Hepatocyte (in vitro differentiated cells): ENCODE measurements at regions not wholly inside any gene's neighbourhood (a gene's known extent, or its start where the extent isn't known, plus 50 kb on each side); places are given as distances from the start of the nearest gene placed in this dataset.

Experiments used
- DNase-seq: peaks from one replicate; pipeline ENCODE4 v3.0.0-alpha.2; 2016; ENCODE audit warnings: low spot score
- H2AFZ ChIP-seq: fragments of 200-600 bp; sonication (generic); 2 replicates; pipeline ENCODE4 v1.6.0; 2016; ENCODE audit warnings: antibody characterized with exemption, mild to moderate bottlenecking
- H3K27ac ChIP-seq: fragments of 200-600 bp; sonication (generic); 2 replicates; pipeline ENCODE4 v1.5.1; 2016; ENCODE audit warnings: mild to moderate bottlenecking
- H3K27me3 ChIP-seq: fragments of 200-600 bp; sonication (generic); 2 replicates; pipeline ENCODE4 v1.6.1; 2016
- H3K36me3 ChIP-seq: fragments of 200-600 bp; sonication (generic); replicated peaks from 2 replicates; pipeline ENCODE4 v1.5.1; 2016; ENCODE audit warnings: low read depth; ENCODE audit not compliant: insufficient read depth
- H3K4me1 ChIP-seq: fragments of 200-600 bp; sonication (generic); 2 replicates; pipeline ENCODE4 v1.5.1; 2016; ENCODE audit warnings: mild to moderate bottlenecking, moderate library complexity; ENCODE audit not compliant: insufficient read depth
- H3K4me2 ChIP-seq: fragments of 200-600 bp; sonication (generic); 2 replicates; pipeline ENCODE4 v1.6.0; 2016
- H3K4me3 ChIP-seq: fragments of 200-600 bp; sonication (generic); 2 replicates; pipeline ENCODE4 v1.5.1; 2016; ENCODE audit warnings: mild to moderate bottlenecking
- H3K79me2 ChIP-seq: fragments of 200-600 bp; sonication (generic); 2 replicates; pipeline ENCODE4 v1.6.0; 2017; ENCODE audit warnings: mild to moderate bottlenecking
- H3K9me2 ChIP-seq: fragments of 200-600 bp; sonication (generic); replicated peaks from 2 replicates; pipeline ENCODE4 v1.6.0; 2017; ENCODE audit warnings: mild to moderate bottlenecking; ENCODE audit not compliant: insufficient read depth
- H3K9me3 ChIP-seq: fragments of 200-600 bp; sonication (generic); 2 replicates; pipeline ENCODE4 v1.5.1; 2016; ENCODE audit warnings: low read depth, mild to moderate bottlenecking
- H4K20me1 ChIP-seq: fragments of 200-600 bp; sonication (generic); 2 replicates; pipeline ENCODE4 v1.6.0; 2016; ENCODE audit warnings: mild to moderate bottlenecking; ENCODE audit not compliant: insufficient read depth, poor library complexity, severe bottlenecking
- EZH2 ChIP-seq: fragments of 200-600 bp; sonication (generic); IDR thresholded peaks from 2 replicates; pipeline ENCODE4 v1.6.1; 2016; ENCODE audit warnings: antibody characterized with exemption, mild to moderate bottlenecking, borderline replicate concordance
- EZH2phosphoT487 ChIP-seq: fragments of 200-600 bp; sonication (generic); IDR thresholded peaks from one replicate; pipeline ENCODE4 v1.6.1; 2018; ENCODE audit warnings: antibody characterized with exemption, mild to moderate bottlenecking, low read depth, moderate library complexity; ENCODE audit not compliant: unreplicated experiment, severe bottlenecking
- WGBS: methylation state at CpG from one replicate; pipeline ENCODE4 v1.1.6; 2016; ENCODE audit warnings: low lambda C conversion rate; ENCODE audit errors: missing lambda C conversion rate; 5-methylcytosine and 5-hydroxymethylcytosine counted together
- TF ChIP-seq, protein P1 (sequence below): fragments of 200-600 bp; sonication (generic); IDR thresholded peaks from 2 replicates; pipeline ENCODE4 v1.5.1; 2016; ENCODE audit warnings: antibody characterized with exemption, mild to moderate bottlenecking; ENCODE audit not compliant: poor library complexity

DNA sequence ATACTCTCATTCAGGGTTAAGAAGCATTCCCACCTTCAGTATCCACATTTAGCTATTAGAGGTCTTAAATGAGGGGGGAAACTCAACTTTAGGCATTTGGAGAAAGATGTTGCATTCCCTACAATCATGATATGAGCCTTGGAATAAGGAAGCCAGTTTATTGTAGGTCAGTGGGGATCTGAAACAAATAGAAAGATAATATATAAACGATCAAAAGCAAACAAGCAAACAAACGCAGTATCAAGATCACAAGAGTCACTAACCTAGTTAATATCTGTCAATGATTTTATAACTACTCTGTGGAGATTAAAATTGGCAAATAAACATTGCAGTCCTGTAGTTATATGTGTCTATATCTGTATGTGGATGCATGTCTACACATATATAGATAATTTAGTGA lies 152.4 kb upstream of the LRATD1 start:
- H3K4me1 ChIP-seq = no peaks in the 10 kb centered on the region
- TF ChIP-seq EZH2 (no peak), EZH2phosphoT487 (no peak)
- TF ChIP-seq, protein P1, sequence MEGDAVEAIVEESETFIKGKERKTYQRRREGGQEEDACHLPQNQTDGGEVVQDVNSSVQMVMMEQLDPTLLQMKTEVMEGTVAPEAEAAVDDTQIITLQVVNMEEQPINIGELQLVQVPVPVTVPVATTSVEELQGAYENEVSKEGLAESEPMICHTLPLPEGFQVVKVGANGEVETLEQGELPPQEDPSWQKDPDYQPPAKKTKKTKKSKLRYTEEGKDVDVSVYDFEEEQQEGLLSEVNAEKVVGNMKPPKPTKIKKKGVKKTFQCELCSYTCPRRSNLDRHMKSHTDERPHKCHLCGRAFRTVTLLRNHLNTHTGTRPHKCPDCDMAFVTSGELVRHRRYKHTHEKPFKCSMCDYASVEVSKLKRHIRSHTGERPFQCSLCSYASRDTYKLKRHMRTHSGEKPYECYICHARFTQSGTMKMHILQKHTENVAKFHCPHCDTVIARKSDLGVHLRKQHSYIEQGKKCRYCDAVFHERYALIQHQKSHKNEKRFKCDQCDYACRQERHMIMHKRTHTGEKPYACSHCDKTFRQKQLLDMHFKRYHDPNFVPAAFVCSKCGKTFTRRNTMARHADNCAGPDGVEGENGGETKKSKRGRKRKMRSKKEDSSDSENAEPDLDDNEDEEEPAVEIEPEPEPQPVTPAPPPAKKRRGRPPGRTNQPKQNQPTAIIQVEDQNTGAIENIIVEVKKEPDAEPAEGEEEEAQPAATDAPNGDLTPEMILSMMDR = no peak
- no peak overlapping the region for H3K4me2 ChIP-seq
- H3K36me3 ChIP-seq = no peaks in the 10 kb centered on the region
- no peak overlapping the region for H3K27ac ChIP-seq
- no peak overlapping the region for H2AFZ ChIP-seq
- H3K4me3 ChIP-seq = no peak overlapping the region
- no peaks in the 10 kb centered on the region for H3K9me3 ChIP-seq
- no peak for DNase-seq
- no peaks in the 10 kb centered on the region for H3K79me2 ChIP-seq
- no peaks in the 10 kb centered on the region for H3K27me3 ChIP-seq
- H3K9me2 ChIP-seq = no peaks in the 10 kb centered on the region
- 30% methylated on average over 2 of the region's 2 CpGs for WGBS
- H4K20me1 ChIP-seq = no peaks in the 10 kb centered on the region

DNA sequence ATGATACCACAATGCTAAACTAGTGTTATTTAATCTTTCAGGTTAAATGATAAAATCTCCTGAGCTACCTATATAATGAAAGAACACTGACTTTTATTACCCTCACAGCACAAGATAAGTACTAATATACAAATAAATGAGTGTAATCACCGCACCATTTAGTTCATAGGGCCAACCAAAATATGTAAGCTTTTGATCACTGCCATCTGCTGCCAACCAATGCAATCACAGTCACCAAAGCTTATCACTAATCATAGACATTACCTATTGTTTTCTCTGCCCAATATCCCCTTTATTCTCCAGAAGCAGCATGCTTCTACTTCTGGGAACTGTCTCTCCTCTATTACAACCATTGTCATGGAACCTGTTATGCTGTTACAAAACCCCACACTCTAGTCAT lies 151.6 kb upstream of the LRATD1 start:
- Histone ChIP-seq H3K36me3 (no peaks in the 10 kb centered on the region), H3K9me2 (no peaks in the 10 kb centered on the region), H3K4me1 (no peaks in the 10 kb centered on the region), H3K27me3 (no peaks in the 10 kb centered on the region), H3K27ac (no peak overlapping the region), H2AFZ (no peak overlapping the region), H3K4me3 (no peak overlapping the region), H4K20me1 (no peaks in the 10 kb centered on the region), H3K4me2 (no peak overlapping the region), H3K9me3 (no peaks in the 10 kb centered on the region), H3K79me2 (no peaks in the 10 kb centered on the region)
- no peak for DNase-seq
- no peak for TF ChIP-seq EZH2
- no peak for TF ChIP-seq EZH2phosphoT487
- TF ChIP-seq, protein P1 = no peak
- WGBS = 75% methylated on average over 1 of the region's 1 CpG

DNA sequence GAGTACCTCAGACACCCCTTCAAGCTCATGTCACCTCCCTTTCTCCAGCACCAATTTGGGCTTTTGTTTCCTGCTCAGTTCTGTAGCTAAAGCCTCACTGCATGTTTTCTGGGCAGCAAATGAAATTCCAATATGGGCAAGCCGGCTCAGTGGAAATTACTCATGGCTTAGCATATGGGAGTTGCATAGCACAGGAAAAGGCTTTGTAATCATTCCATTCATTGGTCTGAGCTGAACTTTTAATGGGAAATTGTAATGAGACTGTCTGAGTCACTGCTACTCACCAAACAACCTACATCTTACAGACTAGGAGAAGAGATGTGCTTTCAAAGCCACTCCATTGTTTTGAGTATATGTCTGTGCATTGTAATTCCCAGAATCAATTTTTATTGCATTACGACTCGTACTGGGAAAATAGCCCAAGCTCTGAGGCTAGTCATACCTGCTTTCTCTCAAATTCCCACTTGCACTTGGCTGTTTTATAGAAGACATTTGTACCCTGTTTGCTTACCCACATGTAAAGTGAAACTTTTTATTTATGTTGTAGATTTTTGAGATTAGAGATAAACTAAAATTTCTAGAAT lies 139.5 kb upstream of the LRATD1 start:
- no peak overlapping the region for H3K27ac ChIP-seq
- WGBS = 49% methylated on average over 3 of the region's 3 CpGs
- H3K4me2 ChIP-seq = no peak overlapping the region

More for the DNA sequence above, 139.5 kb upstream of the LRATD1 start:
- H3K4me1 ChIP-seq = peaks cover 5% of the 10 kb centered on the region
- no peaks in the 10 kb centered on the region for H3K9me2 ChIP-seq
- no peaks in the 10 kb centered on the region for H3K36me3 ChIP-seq
- H4K20me1 ChIP-seq = no peaks in the 10 kb centered on the region
- TF ChIP-seq EZH2phosphoT487 (no peak), EZH2 (no peak)
- TF ChIP-seq, protein P1 = no peak
- H3K9me3 ChIP-seq = no peaks in the 10 kb centered on the region
- no peaks in the 10 kb centered on the region for H3K79me2 ChIP-seq
- DNase-seq = peak; percentile 7
- H3K27me3 ChIP-seq = no peaks in the 10 kb centered on the region
- H2AFZ ChIP-seq = no peak overlapping the region
- no peak overlapping the region for H3K4me3 ChIP-seq
